MM.1S (cell line): ENCODE measurements at regions not wholly inside any gene's neighbourhood (a gene's known extent, or its start where the extent isn't known, plus 50 kb on each side); places are given as distances from the start of the nearest gene placed in this dataset.

Experiments
- CTCF ChIP-seq: fragments of 300-600 bp; sonication (generic); IDR thresholded peaks from 2 replicates; pipeline ENCODE4 v1.5.1; 2016; ENCODE audit warnings: antibody characterized with exemption, low read length, mixed read lengths
- EZH2 ChIP-seq: fragments of 300-600 bp; sonication (generic); optimal IDR thresholded peaks from 2 replicates; pipeline ENCODE3; 2017; ENCODE audit warnings: low read depth, mild to moderate bottlenecking, antibody characterized with exemption, low read length, mixed read lengths
- EZH2phosphoT487 ChIP-seq: fragments of 300-600 bp; sonication (generic); IDR thresholded peaks from 2 replicates; pipeline ENCODE4 v1.6.1; 2018; ENCODE audit warnings: antibody characterized with exemption, low read length

DNA sequence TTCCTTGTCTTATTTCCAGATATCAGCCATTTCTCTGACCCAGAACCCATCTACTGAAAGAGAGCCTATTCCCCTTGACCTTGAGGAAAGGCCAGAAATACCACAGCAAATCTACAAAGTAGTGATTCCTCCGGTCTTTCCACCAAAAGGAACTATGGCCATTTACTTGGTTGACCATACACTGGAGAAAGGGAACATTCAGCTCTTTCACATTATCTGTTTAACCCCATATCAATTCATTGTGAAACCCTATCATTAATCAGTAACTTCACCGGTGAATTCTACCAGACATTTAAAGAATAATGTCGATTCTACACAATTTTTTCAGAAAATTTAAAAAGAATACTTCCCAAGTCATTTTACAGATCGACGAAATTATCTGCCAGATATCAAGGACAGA, 265.7 kb upstream of the CLEC14A start:
- TF ChIP-seq CTCF (no peak), EZH2phosphoT487 (no peak), EZH2 (no peak)
